ENCODE measurements at regions not wholly inside any gene's neighbourhood (a gene's known extent, or its start where the extent isn't known, plus 50 kb on each side); places are given as distances from the start of the nearest gene placed in this dataset.
"Not testable (repeated sequence)": the region's sequence is repeated elsewhere in the genome, so short reads cannot be mapped to it uniquely, and the experiment has no call there.

GRCh38 chr13:84741253-84741652, 859.0 kb upstream of the SLITRK1 start:
- no peak for DNase-seq (ENCODE audit: low spot score)

- DNase-seq (ENCODE audit: low spot score) = no peak
Observed at GRCh38 chr13:84739021-84739420, 856.7 kb upstream of the SLITRK1 start.

DNA sequence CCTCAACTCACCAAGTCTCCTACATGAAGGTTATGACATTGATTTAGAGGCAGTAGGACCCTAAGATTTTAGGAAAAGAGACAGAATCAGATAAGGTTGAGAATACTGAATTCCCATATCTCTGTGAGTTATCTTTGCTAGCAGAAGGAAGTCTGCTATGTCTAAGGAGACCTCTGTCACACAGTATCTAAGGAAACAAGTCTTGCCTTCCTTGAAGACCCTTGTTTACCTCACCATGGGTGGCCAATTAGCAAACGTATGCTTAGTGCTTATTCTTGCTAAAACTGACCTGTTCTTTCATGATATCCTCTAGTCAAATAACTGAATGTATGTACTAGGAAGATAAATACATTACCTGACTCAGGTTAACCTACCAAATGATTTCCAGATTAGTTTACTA, 855.4 kb upstream of the SLITRK1 start:
- DNase-seq (ENCODE audit: low spot score) = no peak

DNA sequence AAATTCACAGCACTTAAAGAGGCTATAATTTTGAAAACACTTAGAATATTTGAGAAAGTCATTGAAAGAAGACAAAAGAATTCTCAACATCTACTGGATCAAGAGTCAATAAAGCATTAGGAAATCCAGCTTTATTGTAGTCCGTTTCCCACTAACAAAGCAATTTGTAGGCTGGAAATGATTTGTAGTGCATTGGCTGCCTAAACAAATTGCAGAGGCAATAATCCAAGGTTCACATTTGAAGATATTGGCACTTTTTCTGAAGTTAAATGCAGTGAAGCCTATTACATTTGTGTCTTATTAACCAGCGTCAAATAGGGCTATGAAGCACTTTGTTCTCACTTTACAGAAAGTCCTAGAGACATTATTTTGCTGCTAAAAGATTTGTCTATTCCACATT, 848.1 kb upstream of the SLITRK1 start:
- no peak for DNase-seq (ENCODE audit: low spot score)

DNA sequence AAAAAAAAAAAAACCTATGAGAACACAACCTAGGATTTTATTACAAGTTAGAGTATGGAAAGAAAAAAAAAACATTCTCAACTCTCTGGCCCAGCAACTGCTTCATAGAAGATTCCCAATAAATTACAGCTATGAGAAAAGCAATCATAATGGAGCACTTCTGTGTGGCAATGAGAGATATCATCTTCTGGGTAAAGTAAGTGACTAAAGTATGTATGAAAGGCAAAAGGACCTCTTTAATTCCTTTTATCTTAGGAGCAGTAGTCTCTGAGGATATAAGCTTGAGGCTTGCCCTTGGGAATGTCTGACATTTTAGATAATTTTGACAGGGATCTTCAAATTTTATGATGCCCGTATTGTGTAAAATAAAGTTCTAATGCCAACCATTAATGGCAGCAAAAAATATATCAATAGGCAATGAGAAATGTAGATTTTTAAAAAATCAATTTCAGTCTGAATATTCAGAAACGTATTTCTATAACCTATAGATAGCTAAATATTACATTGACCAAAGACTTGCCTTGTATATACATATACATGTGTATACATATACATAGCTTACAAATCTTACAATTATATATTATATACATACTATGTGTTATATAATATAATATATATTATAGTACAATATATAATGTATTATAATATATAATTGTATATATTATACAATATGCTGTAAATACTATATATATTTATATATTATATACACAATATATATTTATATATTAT, 823.9 kb upstream of the SLITRK1 start:
- no peak for DNase-seq (ENCODE audit: low spot score)

GRCh38 chr13:84702174-84702573, 819.9 kb upstream of the SLITRK1 start:
- DNase-seq (ENCODE audit: low spot score) = no peak

GRCh38 chr13:84697591-84697990, 815.3 kb upstream of the SLITRK1 start:
- not testable (repeated sequence) for DNase-seq (ENCODE audit: low spot score)

DNA sequence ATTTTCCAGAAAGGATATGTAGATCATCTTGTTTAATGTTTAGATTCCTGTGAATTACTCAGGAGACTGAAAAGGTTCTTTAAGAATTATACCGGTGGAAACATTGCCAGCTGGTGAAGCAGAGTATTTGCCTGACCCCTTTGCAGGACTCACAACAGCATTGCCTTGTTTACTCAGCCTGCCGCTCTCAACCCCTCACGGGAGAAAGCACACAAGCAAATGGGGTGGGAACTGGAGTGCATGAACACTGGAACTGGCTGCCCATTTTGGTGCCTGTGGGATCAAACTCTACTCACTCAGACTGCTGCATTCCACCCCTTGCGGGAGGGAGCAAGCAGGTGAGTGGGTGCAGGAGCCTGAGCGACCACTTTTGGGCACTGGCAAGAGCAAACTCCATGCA, 804.7 kb upstream of the SLITRK1 start:
- no peak for DNase-seq (ENCODE audit: low spot score)

DNA sequence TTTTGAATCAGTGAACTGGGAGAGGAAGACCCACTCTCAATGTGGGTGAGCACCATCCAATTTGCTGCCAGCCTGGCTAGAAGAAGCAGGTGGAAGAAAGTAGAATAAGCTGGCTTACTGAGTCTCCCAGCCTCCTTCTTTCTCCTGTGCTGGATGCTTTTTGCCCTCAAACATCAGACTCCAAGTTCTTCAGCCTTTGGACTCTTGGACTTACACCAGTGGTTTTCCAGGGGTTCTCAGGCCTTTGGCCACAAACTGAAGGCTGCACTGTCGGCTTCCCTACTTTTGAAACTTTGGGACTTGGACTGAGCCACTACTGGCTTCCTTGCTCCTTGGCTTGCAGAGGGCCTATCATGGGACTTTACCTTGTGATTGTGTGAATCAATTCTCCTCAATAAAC, 804.2 kb upstream of the SLITRK1 start:
- no peak for DNase-seq (ENCODE audit: low spot score)

- no peak for DNase-seq (ENCODE audit: low spot score)
Observed at GRCh38 chr13:84684804-84685203, 802.5 kb upstream of the SLITRK1 start.

- DNase-seq (ENCODE audit: low spot score) = no peak
Observed at GRCh38 chr13:84684048-84684662, 801.9 kb upstream of the SLITRK1 start.

GRCh38 chr13:84683448-84683847, 801.2 kb upstream of the SLITRK1 start:
- DNase-seq (ENCODE audit: low spot score) = no peak

GRCh38 chr13:84677836-84678235, 795.6 kb upstream of the SLITRK1 start:
- no peak for DNase-seq (ENCODE audit: low spot score)

GRCh38 chr13:84672616-84673015, 790.3 kb upstream of the SLITRK1 start:
- no peak for DNase-seq (ENCODE audit: low spot score)

DNA sequence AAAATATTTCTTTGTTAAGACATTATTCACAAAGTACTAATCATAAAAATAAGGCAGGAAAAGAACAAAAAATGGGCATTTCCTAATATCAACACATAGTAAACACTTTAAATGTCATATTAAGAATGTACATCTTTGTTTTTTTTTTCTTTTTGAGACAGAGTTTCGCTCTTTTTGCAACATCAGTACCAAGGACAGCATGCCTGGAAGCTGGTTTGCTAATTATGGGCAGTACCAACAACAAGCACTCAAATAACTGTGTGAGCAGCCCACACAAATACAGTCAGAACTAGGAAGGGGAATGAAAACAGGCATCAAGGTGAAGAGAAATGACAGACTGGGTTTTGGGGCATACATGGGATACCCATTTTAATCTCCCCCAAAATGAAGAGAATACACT, 788.0 kb upstream of the SLITRK1 start:
- DNase-seq (ENCODE audit: low spot score) = no peak

DNA sequence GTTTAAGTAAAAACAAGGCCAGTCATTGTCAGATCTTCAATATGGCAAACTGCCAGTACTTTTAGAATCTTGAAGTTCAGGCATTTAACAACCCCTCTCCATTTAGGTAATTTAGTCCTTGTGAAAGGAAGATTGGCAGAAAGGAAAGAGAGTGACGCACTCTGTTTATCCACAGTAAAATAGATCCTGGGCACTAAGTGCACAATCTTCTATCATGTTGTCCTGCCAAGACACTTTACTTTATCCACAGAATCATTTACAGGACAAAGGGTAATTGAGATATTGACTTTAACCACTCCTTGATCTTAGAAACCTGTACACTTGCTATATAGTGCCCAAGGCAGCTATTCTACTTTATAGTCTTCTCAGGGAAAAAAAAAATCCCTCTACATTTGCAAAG, 786.4 kb upstream of the SLITRK1 start:
- DNase-seq (ENCODE audit: low spot score) = no peak

GRCh38 chr13:84662491-84662890, 780.2 kb upstream of the SLITRK1 start:
- DNase-seq (ENCODE audit: low spot score) = no peak

GRCh38 chr13:84661718-84662117, 779.4 kb upstream of the SLITRK1 start:
- no peak for DNase-seq (ENCODE audit: low spot score)

- DNase-seq (ENCODE audit: low spot score) = no peak
Observed at GRCh38 chr13:84659359-84659661, 777.0 kb upstream of the SLITRK1 start.

GRCh38 chr13:84658491-84659358, 776.5 kb upstream of the SLITRK1 start:
- DNase-seq (ENCODE audit: low spot score) = no peak

DNA sequence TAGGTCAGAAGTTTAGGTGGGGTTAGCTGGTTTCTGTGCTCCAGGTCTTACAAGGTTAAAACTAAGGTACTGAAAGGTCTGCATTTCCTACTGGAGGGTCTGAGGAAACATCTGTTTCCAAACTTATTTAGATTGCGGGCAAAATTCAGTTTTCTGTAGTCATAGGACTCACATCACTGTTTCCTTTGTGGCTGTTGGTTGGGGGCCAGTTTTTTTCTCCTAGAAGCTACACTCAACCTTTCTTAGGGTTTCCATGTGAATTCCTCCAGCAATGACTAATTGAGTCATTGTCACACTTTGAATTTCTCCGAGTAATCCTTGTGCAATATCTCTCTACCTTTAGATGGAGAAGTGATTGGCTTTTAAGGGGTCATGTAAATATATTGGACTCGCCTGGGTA, 773.4 kb upstream of the SLITRK1 start:
- no peak for DNase-seq (ENCODE audit: low spot score)

- DNase-seq (ENCODE audit: low spot score) = no peak
Observed at GRCh38 chr13:84654654-84655275, 772.5 kb upstream of the SLITRK1 start.
